NCI-H460 (cell line): ENCODE measurements at regions not wholly inside any gene's neighbourhood (a gene's known extent, or its start where the extent isn't known, plus 50 kb on each side); places are given as distances from the start of the nearest gene placed in this dataset.

Experiments used
- DNase-seq: peaks from one replicate; pipeline ENCODE4 v3.0.0-alpha.2; 2016; ENCODE audit warnings: low read depth; ENCODE audit errors: extremely low read depth
- small RNA-seq, 2 experiments: library from RNA; depleted of rRNA; stranded (forward); fragments of <200 nt; gene quantifications; one replicate each; pipeline ENCODE3, GENCODE V24; 2014

GRCh38 chr3:70421506-70421905 is 109.1 kb upstream of the MDFIC2 start:
- DNase-seq: no peak

- no peak for DNase-seq
These were observed 96.6 kb upstream of the MDFIC2 start for GRCh38 chr3:70409018-70409417.

- no peak for DNase-seq
These were observed 87.8 kb upstream of the MDFIC2 start for GRCh38 chr3:70400194-70400593.

- no peak for DNase-seq
These were observed 81.6 kb upstream of the MDFIC2 start for GRCh38 chr3:70393881-70394612.

GRCh38 chr3:70392227-70392626 is 79.8 kb upstream of the MDFIC2 start:
- no peak for DNase-seq

- no peak for DNase-seq
These were observed 75.5 kb upstream of the MDFIC2 start for GRCh38 chr3:70387889-70388288.

GRCh38 chr3:70386846-70387245 is 74.4 kb upstream of the MDFIC2 start:
- DNase-seq: no peak

GRCh38 chr3:70386043-70386442 is 73.6 kb upstream of the MDFIC2 start:
- DNase-seq: no peak

- DNase-seq: no peak
These were observed 71.0 kb upstream of the MDFIC2 start for GRCh38 chr3:70383360-70383831.

GRCh38 chr3:70374179-70374578 is 61.7 kb upstream of the MDFIC2 start:
- no peak for DNase-seq

Small RNAs in the stretch of these regions (small RNA-seq; reads per million reads assigned to genes)
- gene COX6CP6: 0 reads per million in 2 experiments
- 0 reads per million in 2 experiments for gene RNU6-281P
